Choroid plexus epithelial cell (primary cell): ENCODE measurements at regions not wholly inside any gene's neighbourhood (a gene's known extent, or its start where the extent isn't known, plus 50 kb on each side); places are given as distances from the start of the nearest gene placed in this dataset.

Experiments
- DNase-seq: peaks from one replicate; pipeline ENCODE4 v3.0.0-alpha.2; 2010; ENCODE audit warnings: low read depth
- H3K4me3 ChIP-seq: 2 replicates; pipeline ENCODE4 v1.5.1; 2011; ENCODE audit warnings: low read depth, mild to moderate bottlenecking, control low read depth, low read length, moderate library complexity
- CTCF ChIP-seq: conservative IDR thresholded peaks from 2 replicates; pipeline ENCODE4 v1.5.1; 2011; ENCODE audit warnings: low read depth, mild to moderate bottlenecking, control low read depth, inconsistent platforms, low read length, moderate library complexity

GRCh38 chr5:166369346-166369745 lies 1922.1 kb upstream of the WWC1 start:
- no peak for TF ChIP-seq CTCF
- no peak overlapping the region for H3K4me3 ChIP-seq
- peak; percentile 79 for DNase-seq

- DNase-seq: no peak
- H3K4me3 ChIP-seq: no peak overlapping the region
- TF ChIP-seq CTCF: no peak
Observed at GRCh38 chr5:166369807-166370206, 1921.6 kb upstream of the WWC1 start.

- DNase-seq: peak; percentile 56
- peak overlapping the region; percentile 55 for H3K4me3 ChIP-seq
Observed at GRCh38 chr5:166370928-166371690, 1920.3 kb upstream of the WWC1 start.

DNA sequence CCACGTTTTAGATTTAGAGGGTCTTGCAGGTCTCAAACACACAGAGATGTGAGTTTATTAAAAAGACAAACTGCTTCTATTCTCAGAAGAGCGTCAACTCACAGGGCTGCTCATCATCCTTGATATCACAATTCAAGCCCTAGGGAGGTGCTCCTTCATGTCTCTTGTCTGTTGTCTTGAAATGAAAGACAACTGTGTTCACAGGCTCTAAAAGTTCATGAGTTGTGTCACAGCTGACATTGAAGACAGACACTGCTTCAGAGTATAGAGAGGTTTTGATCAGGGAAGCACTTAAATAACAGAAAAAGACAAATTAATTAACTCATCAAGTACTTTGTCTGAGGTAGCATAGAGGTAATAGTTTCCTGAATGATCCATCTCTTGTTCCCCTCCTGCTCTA lies 1917.6 kb upstream of the WWC1 start:
- no peak for TF ChIP-seq CTCF
- no peak for DNase-seq
- no peak overlapping the region for H3K4me3 ChIP-seq

More at GRCh38 chr5:166370928-166371690, 1920.3 kb upstream of the WWC1 start:
- no peak for TF ChIP-seq CTCF

- no peak overlapping the region for H3K4me3 ChIP-seq
- no peak for DNase-seq
- no peak for TF ChIP-seq CTCF
Observed at GRCh38 chr5:166377756-166378155, 1913.7 kb upstream of the WWC1 start.

GRCh38 chr5:166379517-166379916 lies 1911.9 kb upstream of the WWC1 start:
- TF ChIP-seq CTCF: no peak
- H3K4me3 ChIP-seq: no peak overlapping the region
- no peak for DNase-seq

DNA sequence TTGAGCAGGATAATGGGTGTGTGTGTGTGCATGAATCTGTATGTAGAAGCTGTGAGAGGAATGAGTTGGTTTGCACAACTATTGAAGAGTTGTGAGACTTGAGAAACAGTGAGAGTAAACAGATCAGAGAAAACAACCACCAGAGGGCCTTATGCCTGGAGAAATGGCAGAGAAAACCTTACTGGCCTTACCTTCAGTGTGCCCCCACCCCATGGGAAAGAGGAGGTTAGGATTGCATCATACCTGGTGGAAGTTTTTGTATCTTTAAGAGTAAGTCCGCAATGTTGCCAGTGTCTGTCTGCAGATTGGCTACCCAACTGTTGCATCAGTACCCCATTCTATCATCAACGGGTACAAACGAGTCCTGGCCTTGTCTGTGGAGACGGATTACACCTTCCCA lies 1909.4 kb upstream of the WWC1 start:
- no peak for DNase-seq
- peak; percentile 3 for TF ChIP-seq CTCF
- H3K4me3 ChIP-seq: no peak overlapping the region
